Small intestine (tissue), 7 donors: ENCODE measurements at regions not wholly inside any gene's neighbourhood (a gene's known extent, or its start where the extent isn't known, plus 50 kb on each side); places are given as distances from the start of the nearest gene placed in this dataset.

Experiments
- DNase-seq, 2 donors: peaks; one replicate each; pipeline versions ENCODE4 v3.0.0 to v3.0.0-alpha.2; 2013
- FAIRE-seq: peaks from 2 replicates; lab custom pipeline; 2012; peaks lifted over from hg19 to GRCh38; lab: Jason Lieb, UNC
- H3K27ac ChIP-seq, 3 donors: one replicate each; pipeline ENCODE4 v1.5.1; 2013; ENCODE audit warnings: low read length in 2 of 3, mild to moderate bottlenecking in 2 of 3, control low read depth in 1 of 3, inconsistent platforms in 1 of 3, low read depth in 1 of 3, moderate library complexity in 1 of 3
- H3K27me3 ChIP-seq, 3 donors: one replicate each; pipeline ENCODE4 v1.6.1; 2013; ENCODE audit warnings: low read length in 3 of 3, inconsistent platforms in 1 of 3; ENCODE audit not compliant: control insufficient read depth in 3 of 3, insufficient read depth in 3 of 3
- H3K36me3 ChIP-seq, 3 donors: one replicate each; pipeline ENCODE4 v1.6.1; 2013; ENCODE audit warnings: low read length in 3 of 3, inconsistent platforms in 1 of 3, low read depth in 1 of 3, mild to moderate bottlenecking in 1 of 3, moderate library complexity in 1 of 3; ENCODE audit not compliant: control insufficient read depth in 3 of 3, insufficient read depth in 2 of 3
- H3K4me1 ChIP-seq, 3 donors: one replicate each; pipeline ENCODE4 v1.6.1; 2013; ENCODE audit warnings: low read length in 2 of 3, inconsistent platforms in 1 of 3, low read depth in 1 of 3, mild to moderate bottlenecking in 1 of 3, moderate library complexity in 1 of 3; ENCODE audit not compliant: control insufficient read depth in 3 of 3, insufficient read depth in 2 of 3
- H3K4me3 ChIP-seq, 3 donors: one replicate each; pipeline ENCODE4 v1.5.1; 2013; ENCODE audit warnings: low read length in 3 of 3, control low read depth in 1 of 3, inconsistent platforms in 1 of 3, low read depth in 1 of 3, mild to moderate bottlenecking in 1 of 3, moderate library complexity in 1 of 3
- H3K9me3 ChIP-seq, 2 donors: one replicate each; pipeline ENCODE4 v1.6.1; 2013; ENCODE audit warnings: low read depth in 1 of 2, low read length in 1 of 2; ENCODE audit not compliant: control insufficient read depth in 2 of 2, insufficient read depth in 1 of 2
- WGBS, 3 donors: extraction: QIAGEN DNeasy Blood & Tissue Kit; methylation state at CpG; one replicate each; pipeline ENCODE4 v1.1.7; 2013; 5-methylcytosine and 5-hydroxymethylcytosine counted together
- donor health status: healthy with polysubstance abuse.
- donor health status: control.
- donor health status: control.
- donor health status: Bipolar disorder and iron deficiency.
- donor health status: healthy.

- Histone ChIP-seq H3K27ac (no peak overlapping the region), H3K36me3 (no peaks in the 10 kb centered on the region), H3K4me1 (no peaks in the 10 kb centered on the region), H3K9me3 (no peaks in the 10 kb centered on the region), H3K4me3 (no peak overlapping the region), H3K27me3 (no peaks in the 10 kb centered on the region)
- FAIRE-seq (no peak), DNase-seq (no peak)
- WGBS, 3 donors, result 79 to 83% (median 81%) methylated on average over 2 of the region's 2 CpGs
Observed at GRCh38 chr15:36313736-36314280, 265.6 kb upstream of the CDIN1 start.

- Histone ChIP-seq H3K9me3 (no peaks in the 10 kb centered on the region), H3K27ac (no peak overlapping the region), H3K4me1 (no peaks in the 10 kb centered on the region), H3K36me3 (no peaks in the 10 kb centered on the region), H3K4me3 (no peak overlapping the region), H3K27me3 (no peaks in the 10 kb centered on the region)
- FAIRE-seq (no peak), DNase-seq (no peak)
- WGBS, 3 donors, result 77 to 86% (median 79%) methylated on average over 2 of the region's 2 CpGs
Observed at GRCh38 chr15:36315649-36316048, 263.8 kb upstream of the CDIN1 start.

- WGBS, 3 donors, result 72 to 84% (median 75%) methylated on average over 3 of the region's 3 CpGs
Observed at GRCh38 chr15:36323615-36324014, 255.8 kb upstream of the CDIN1 start.

GRCh38 chr15:36325206-36325605, 254.2 kb upstream of the CDIN1 start:
- H3K9me3 ChIP-seq, result no peaks in the 10 kb centered on the region
- no peaks in the 10 kb centered on the region for H3K4me1 ChIP-seq
- H3K4me3 ChIP-seq, result no peak overlapping the region
- no peak overlapping the region for H3K27ac ChIP-seq
- 48 to 74% (median 56%) methylated on average over 2 of the region's 2 CpGs for WGBS, 3 donors
- no peak for DNase-seq
- no peaks in the 10 kb centered on the region for H3K36me3 ChIP-seq
- no peaks in the 10 kb centered on the region for H3K27me3 ChIP-seq
- no peak for FAIRE-seq

More at GRCh38 chr15:36323615-36324014, 255.8 kb upstream of the CDIN1 start:
- H3K4me1 ChIP-seq, result no peaks in the 10 kb centered on the region
- H3K27me3 ChIP-seq, result no peaks in the 10 kb centered on the region
- FAIRE-seq, result no peak
- no peak for DNase-seq
- no peak overlapping the region for H3K4me3 ChIP-seq
- H3K9me3 ChIP-seq, result no peaks in the 10 kb centered on the region
- no peak overlapping the region for H3K27ac ChIP-seq
- H3K36me3 ChIP-seq, result no peaks in the 10 kb centered on the region

- no peak overlapping the region for H3K4me3 ChIP-seq
- no peak overlapping the region for H3K27ac ChIP-seq
- H3K27me3 ChIP-seq, result no peaks in the 10 kb centered on the region
- DNase-seq (no peak), FAIRE-seq (no peak)
- no peaks in the 10 kb centered on the region for H3K4me1 ChIP-seq
- no peaks in the 10 kb centered on the region for H3K36me3 ChIP-seq
- no peaks in the 10 kb centered on the region for H3K9me3 ChIP-seq
- WGBS, 3 donors, result 91 to 94% (median 91%) methylated on average over 9 of the region's 9 CpGs
Observed at GRCh38 chr15:36329592-36329991, 249.8 kb upstream of the CDIN1 start.

GRCh38 chr15:36330598-36330997, 248.8 kb upstream of the CDIN1 start:
- H3K4me1 ChIP-seq, result no peaks in the 10 kb centered on the region
- H3K36me3 ChIP-seq, result no peaks in the 10 kb centered on the region
- H3K4me3 ChIP-seq, result no peak overlapping the region
- DNase-seq, result no peak
- H3K9me3 ChIP-seq, result no peaks in the 10 kb centered on the region
- no peaks in the 10 kb centered on the region for H3K27me3 ChIP-seq
- FAIRE-seq, result no peak
- WGBS, 3 donors, result 77 to 83% (median 79%) methylated on average over 3 of the region's 3 CpGs
- no peak overlapping the region for H3K27ac ChIP-seq

GRCh38 chr15:36331531-36332275, 247.7 kb upstream of the CDIN1 start:
- FAIRE-seq, result no peak
- 71 to 78% (median 78%) methylated on average over 6 of the region's 6 CpGs for WGBS, 3 donors
- Histone ChIP-seq H3K36me3 (no peaks in the 10 kb centered on the region), H3K9me3 (no peaks in the 10 kb centered on the region), H3K4me3 (no peak overlapping the region), H3K27me3 (no peaks in the 10 kb centered on the region), H3K27ac (no peak overlapping the region), H3K4me1 (no peaks in the 10 kb centered on the region)
- DNase-seq, result no peak

- Histone ChIP-seq H3K27ac (no peak overlapping the region), H3K27me3 (no peaks in the 10 kb centered on the region), H3K9me3 (no peaks in the 10 kb centered on the region), H3K36me3 (no peaks in the 10 kb centered on the region), H3K4me3 (no peak overlapping the region), H3K4me1 (no peaks in the 10 kb centered on the region)
- FAIRE-seq (no peak), DNase-seq (no peak)
- 70 to 89% (median 76%) methylated on average over 2 of the region's 2 CpGs for WGBS, 3 donors
Observed at GRCh38 chr15:36332301-36332700, 247.1 kb upstream of the CDIN1 start.
